K562 (cell line): ENCODE measurements at regions not wholly inside any gene's neighbourhood (a gene's known extent, or its start where the extent isn't known, plus 50 kb on each side); places are given as distances from the start of the nearest gene placed in this dataset.

Experiments
- ATF1 ChIP-seq, 2 experiments: fragments of 450-650 bp in 1 of 2; IDR thresholded peaks; 2 replicates each; pipeline ENCODE4 v1.6.1; 2016; ENCODE audit warnings: missing compliant biosample characterization in 1 of 2, missing genetic modification characterization in 1 of 2
- ATF7 ChIP-seq: fragments of 450-650 bp; IDR thresholded peaks from 2 replicates; pipeline ENCODE4 v1.7.1; 2014; ENCODE audit warnings: mild to moderate bottlenecking, moderate library complexity
- CBX5 ChIP-seq: IDR thresholded peaks from 2 replicates; pipeline ENCODE4 v1.6.1; 2014; ENCODE audit warnings: low read depth, borderline replicate concordance
- KDM2B ChIP-seq: fragments of 250-450 bp; sonication (Bioruptor Pico); IDR thresholded peaks from 2 replicates; pipeline ENCODE4 v1.8.0; 2021; ENCODE audit warnings: mild to moderate bottlenecking, moderate library complexity
- NR2C1 ChIP-seq, 2 experiments: fragments of 450-650 bp; IDR thresholded peaks; 2 replicates each; pipeline ENCODE4 v1.6.1; 2017; ENCODE audit warnings: mild to moderate bottlenecking in 2 of 2, antibody characterized with exemption in 1 of 2, inconsistent platforms in 1 of 2, missing compliant biosample characterization in 1 of 2, missing genetic modification characterization in 1 of 2
- POLR2G ChIP-seq: fragments of 200-400 bp; formaldehyde crosslinking; IDR thresholded peaks from 2 replicates; pipeline ENCODE4 v1.6.1; 2017; ENCODE audit warnings: low read depth, mild to moderate bottlenecking, antibody characterized with exemption, low read length, moderate library complexity
- RBBP5 ChIP-seq: fragments of 200-600 bp; sonication (generic); IDR thresholded peaks from 2 replicates; pipeline ENCODE4 v1.6.1; 2012; ENCODE audit warnings: borderline replicate concordance, mild to moderate bottlenecking, low read length, control low read depth, inconsistent platforms; ENCODE audit not compliant: insufficient read depth, poor library complexity, severe bottlenecking
- RBM34 ChIP-seq: fragments of 200-400 bp; formaldehyde crosslinking; IDR thresholded peaks from 2 replicates; pipeline ENCODE4 v1.6.1; 2018; ENCODE audit warnings: low read length, borderline replicate concordance; ENCODE audit not compliant: insufficient read depth
- SNIP1 ChIP-seq: fragments of 450-650 bp; IDR thresholded peaks from 2 replicates; pipeline ENCODE4 v1.7.1; 2017; ENCODE audit warnings: low read depth, mild to moderate bottlenecking
- TBP ChIP-seq: optimal IDR thresholded peaks from 2 replicates; pipeline ENCODE3; 2011; ENCODE audit warnings: low read depth, low read length, improper control_type of control experiment
- ZBTB17 ChIP-seq: fragments of 450-650 bp; formaldehyde crosslinking; IDR thresholded peaks from 2 replicates; pipeline ENCODE4 v1.4.0; 2020; ENCODE audit warnings: mild to moderate bottlenecking
- ZNF140 ChIP-seq: fragments of 250-450 bp; sonication (Bioruptor Pico); IDR thresholded peaks from 2 replicates; pipeline ENCODE4 v1.8.0; 2021; ENCODE audit warnings: moderate library complexity, mild to moderate bottlenecking, inconsistent platforms
- ZNF324 ChIP-seq: fragments of 250-450 bp; sonication (Bioruptor Pico); IDR thresholded peaks from 2 replicates; pipeline ENCODE4 v1.4.0; 2020; ENCODE audit warnings: mild to moderate bottlenecking
- ZNF445 ChIP-seq: fragments of 250-450 bp; sonication (Bioruptor Pico); IDR thresholded peaks from 2 replicates; pipeline ENCODE4 v1.4.0; 2020; ENCODE audit warnings: low read depth, mild to moderate bottlenecking, moderate library complexity
- ZNF589 ChIP-seq: fragments of 200-800 bp; sonication (Bioruptor generic); IDR thresholded peaks from 2 replicates; pipeline ENCODE4 v1.6.1; 2016; ENCODE audit warnings: low read depth, missing genetic modification characterization, missing compliant biosample characterization
- ZNF766 ChIP-seq: fragments of 200-800 bp; sonication (Bioruptor generic); conservative IDR thresholded peaks from 2 replicates; pipeline ENCODE4 v1.6.1; 2016; ENCODE audit warnings: missing genetic modification characterization, missing compliant biosample characterization
- TF ChIP-seq, protein P1 (sequence below), 2 experiments: fragments of 450-650 bp; formaldehyde crosslinking in 1 of 2; IDR thresholded peaks; 2 replicates each; pipeline versions ENCODE4 v1.4.0 to v1.6.1; 2014 to 2020; ENCODE audit warnings: mild to moderate bottlenecking in 2 of 2, borderline replicate concordance in 1 of 2, low read depth in 1 of 2
- TF ChIP-seq, protein P2 (sequence below), 2 experiments: fragments of 450-650 bp in 1 of 2; sonication (generic) in 1 of 2; formaldehyde crosslinking in 1 of 2; IDR thresholded peaks in 1 of 2; conservative IDR thresholded peaks in 1 of 2; 2 replicates each; pipeline versions ENCODE4 v1.6.1 to v1.8.1; 2016 to 2023; ENCODE audit warnings: mild to moderate bottlenecking in 2 of 2, moderate library complexity in 2 of 2, inconsistent platforms in 1 of 2, missing genetic modification reagents in 1 of 2

DNA sequence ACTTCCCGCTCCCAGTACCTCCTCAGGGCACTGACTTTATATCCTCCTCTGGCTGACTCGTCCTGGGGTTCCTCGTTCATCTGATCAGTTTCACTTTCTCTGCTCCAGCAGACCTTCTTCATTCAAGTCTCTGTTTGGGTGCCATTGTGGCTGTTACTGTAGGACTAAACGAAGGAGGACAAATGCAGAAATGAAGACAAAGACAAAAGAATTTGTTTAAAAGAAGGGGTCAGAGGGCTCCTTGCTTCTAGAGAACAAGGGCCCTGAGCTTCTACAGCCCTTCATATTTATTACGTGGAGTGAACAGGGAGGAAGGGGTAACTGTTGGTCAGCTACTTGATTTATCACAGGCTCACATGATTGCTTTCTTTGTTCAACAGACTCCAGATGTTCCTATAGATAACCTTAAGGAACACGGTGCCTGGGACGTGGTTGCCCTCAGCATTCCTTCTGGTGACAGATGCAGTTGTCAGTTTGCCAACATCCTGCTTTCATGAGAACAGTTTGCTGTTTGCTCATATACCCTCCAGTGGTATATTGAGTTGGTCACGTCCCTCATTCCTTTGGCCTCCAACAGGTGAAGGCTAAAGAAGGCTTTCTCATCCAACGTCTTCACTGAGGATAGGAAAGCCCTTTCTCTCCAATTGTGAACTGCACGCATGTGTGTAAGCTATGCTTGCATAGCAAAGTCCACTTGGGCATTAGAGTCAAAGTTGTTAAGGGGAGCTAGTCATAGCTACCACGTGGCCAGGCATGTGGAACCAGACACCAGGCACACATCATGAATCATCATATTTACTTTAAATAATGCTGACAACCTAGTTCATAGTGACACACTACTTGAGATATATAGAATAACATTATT lies 69.1 kb upstream of the BTN3A2 start (continued):
- TF ChIP-seq ZNF766 (CRISPR knock-in tag) (peak; percentile 92), KDM2B (CRISPR knock-in tag) (no peak), ATF7 (peak; percentile 91), ZNF140 (CRISPR knock-in tag) (peak; percentile 58; the same call in 1 of the 2 replicates), ATF1 (CRISPR knock-in tag; IDR thresholded peaks at IDR 0.05) (no peak), ATF1 (tag; IDR thresholded peaks at IDR 0.05) (peak; percentile 89), ZNF445 (CRISPR knock-in tag) (peak; percentile 69), TBP (no peak), ZNF589 (peak; percentile 93), NR2C1 (IDR thresholded peaks at IDR 0.05) (peak; percentile 54), NR2C1 (tag; IDR thresholded peaks at IDR 0.05) (peak; percentile 83), ZBTB17 (CRISPR knock-in tag) (peak; percentile 81), SNIP1 (no peak), ZNF324 (peak; percentile 35; the same call in 1 of the 2 replicates), POLR2G (no peak), RBBP5 (peak; percentile 17), RBM34 (no peak), CBX5 (peak; percentile 95)
- TF ChIP-seq, protein P1, sequence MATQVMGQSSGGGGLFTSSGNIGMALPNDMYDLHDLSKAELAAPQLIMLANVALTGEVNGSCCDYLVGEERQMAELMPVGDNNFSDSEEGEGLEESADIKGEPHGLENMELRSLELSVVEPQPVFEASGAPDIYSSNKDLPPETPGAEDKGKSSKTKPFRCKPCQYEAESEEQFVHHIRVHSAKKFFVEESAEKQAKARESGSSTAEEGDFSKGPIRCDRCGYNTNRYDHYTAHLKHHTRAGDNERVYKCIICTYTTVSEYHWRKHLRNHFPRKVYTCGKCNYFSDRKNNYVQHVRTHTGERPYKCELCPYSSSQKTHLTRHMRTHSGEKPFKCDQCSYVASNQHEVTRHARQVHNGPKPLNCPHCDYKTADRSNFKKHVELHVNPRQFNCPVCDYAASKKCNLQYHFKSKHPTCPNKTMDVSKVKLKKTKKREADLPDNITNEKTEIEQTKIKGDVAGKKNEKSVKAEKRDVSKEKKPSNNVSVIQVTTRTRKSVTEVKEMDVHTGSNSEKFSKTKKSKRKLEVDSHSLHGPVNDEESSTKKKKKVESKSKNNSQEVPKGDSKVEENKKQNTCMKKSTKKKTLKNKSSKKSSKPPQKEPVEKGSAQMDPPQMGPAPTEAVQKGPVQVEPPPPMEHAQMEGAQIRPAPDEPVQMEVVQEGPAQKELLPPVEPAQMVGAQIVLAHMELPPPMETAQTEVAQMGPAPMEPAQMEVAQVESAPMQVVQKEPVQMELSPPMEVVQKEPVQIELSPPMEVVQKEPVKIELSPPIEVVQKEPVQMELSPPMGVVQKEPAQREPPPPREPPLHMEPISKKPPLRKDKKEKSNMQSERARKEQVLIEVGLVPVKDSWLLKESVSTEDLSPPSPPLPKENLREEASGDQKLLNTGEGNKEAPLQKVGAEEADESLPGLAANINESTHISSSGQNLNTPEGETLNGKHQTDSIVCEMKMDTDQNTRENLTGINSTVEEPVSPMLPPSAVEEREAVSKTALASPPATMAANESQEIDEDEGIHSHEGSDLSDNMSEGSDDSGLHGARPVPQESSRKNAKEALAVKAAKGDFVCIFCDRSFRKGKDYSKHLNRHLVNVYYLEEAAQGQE (IDR thresholded peaks at IDR 0.05; ENCODE audit: borderline replicate concordance) = 0 out of 2 replicates have a peak, but pooled peaks have one; percentile 3
- TF ChIP-seq, protein P1 (CRISPR knock-in tag; IDR thresholded peaks at IDR 0.05; ENCODE audit: low read depth) = 0 out of 2 replicates have a peak, but pooled peaks have one; percentile 41
- TF ChIP-seq, protein P2, sequence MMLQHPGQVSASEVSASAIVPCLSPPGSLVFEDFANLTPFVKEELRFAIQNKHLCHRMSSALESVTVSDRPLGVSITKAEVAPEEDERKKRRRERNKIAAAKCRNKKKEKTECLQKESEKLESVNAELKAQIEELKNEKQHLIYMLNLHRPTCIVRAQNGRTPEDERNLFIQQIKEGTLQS (IDR thresholded peaks at IDR 0.05) = peak; percentile 80
- TF ChIP-seq, protein P2 (CRISPR knock-in tag; conservative IDR thresholded peaks at IDR 0.05) = peak; percentile 56; the same call in 1 of the 2 replicates
